Smooth muscle cell (in vitro differentiated cells): ENCODE measurements at regions not wholly inside any gene's neighbourhood (a gene's known extent, or its start where the extent isn't known, plus 50 kb on each side); places are given as distances from the start of the nearest gene placed in this dataset.

Experiments
- DNase-seq: peaks from one replicate; lab custom pipeline; 2025; ENCODE audit not compliant: unreplicated experiment; lab: John Stamatoyannopoulos, UW
- H2AFZ ChIP-seq: fragments of 200-600 bp; sonication (generic); 2 replicates; pipeline ENCODE4 v1.6.0; 2016; ENCODE audit warnings: antibody characterized with exemption, low read depth, mild to moderate bottlenecking
- H3F3A ChIP-seq: fragments of 200-600 bp; sonication (generic); 2 replicates; pipeline ENCODE4 v1.6.0; 2017; ENCODE audit warnings: antibody characterized with exemption, low read depth
- H3K27ac ChIP-seq: fragments of 200-600 bp; sonication (generic); 2 replicates; pipeline ENCODE4 v1.5.1; 2016; ENCODE audit warnings: low read depth, mild to moderate bottlenecking
- H3K27me3 ChIP-seq: fragments of 200-600 bp; sonication (generic); 2 replicates; pipeline ENCODE4 v1.6.1; 2016; ENCODE audit warnings: low read depth, mild to moderate bottlenecking
- H3K36me3 ChIP-seq: fragments of 200-600 bp; sonication (generic); 2 replicates; pipeline ENCODE4 v1.5.1; 2016; ENCODE audit warnings: low read depth
- H3K4me1 ChIP-seq: fragments of 200-600 bp; sonication (generic); 2 replicates; pipeline ENCODE4 v1.5.1; 2016; ENCODE audit warnings: low read depth
- H3K4me2 ChIP-seq: fragments of 200-600 bp; sonication (generic); 2 replicates; pipeline ENCODE4 v1.6.0; 2016; ENCODE audit warnings: mild to moderate bottlenecking
- H3K4me3 ChIP-seq: fragments of 200-600 bp; sonication (generic); 2 replicates; pipeline ENCODE4 v1.5.1; 2016; ENCODE audit warnings: mild to moderate bottlenecking
- H3K79me2 ChIP-seq: fragments of 200-600 bp; sonication (generic); 2 replicates; pipeline ENCODE4 v1.6.0; 2016; ENCODE audit warnings: low read depth, mild to moderate bottlenecking
- H3K9ac ChIP-seq: fragments of 200-600 bp; sonication (generic); 2 replicates; pipeline ENCODE4 v1.6.0; 2016; ENCODE audit warnings: low read depth
- H3K9me3 ChIP-seq: fragments of 200-600 bp; sonication (generic); replicated peaks from 2 replicates; pipeline ENCODE4 v1.5.1; 2016; ENCODE audit warnings: low read depth
- H4K20me1 ChIP-seq: fragments of 200-600 bp; sonication (generic); 2 replicates; pipeline ENCODE4 v1.6.0; 2016; ENCODE audit warnings: low read depth
- WGBS: methylation state at CpG from one replicate; pipeline ENCODE4 v1.1.7; 2016; ENCODE audit warnings: low lambda C conversion rate; 5-methylcytosine and 5-hydroxymethylcytosine counted together
- TF ChIP-seq, protein P1 (sequence below): fragments of 200-600 bp; sonication (generic); IDR thresholded peaks from 2 replicates; pipeline ENCODE4 v1.5.1; 2017; ENCODE audit warnings: borderline replicate concordance, mild to moderate bottlenecking, antibody characterized with exemption; ENCODE audit not compliant: insufficient read depth, poor library complexity, severe bottlenecking

DNA sequence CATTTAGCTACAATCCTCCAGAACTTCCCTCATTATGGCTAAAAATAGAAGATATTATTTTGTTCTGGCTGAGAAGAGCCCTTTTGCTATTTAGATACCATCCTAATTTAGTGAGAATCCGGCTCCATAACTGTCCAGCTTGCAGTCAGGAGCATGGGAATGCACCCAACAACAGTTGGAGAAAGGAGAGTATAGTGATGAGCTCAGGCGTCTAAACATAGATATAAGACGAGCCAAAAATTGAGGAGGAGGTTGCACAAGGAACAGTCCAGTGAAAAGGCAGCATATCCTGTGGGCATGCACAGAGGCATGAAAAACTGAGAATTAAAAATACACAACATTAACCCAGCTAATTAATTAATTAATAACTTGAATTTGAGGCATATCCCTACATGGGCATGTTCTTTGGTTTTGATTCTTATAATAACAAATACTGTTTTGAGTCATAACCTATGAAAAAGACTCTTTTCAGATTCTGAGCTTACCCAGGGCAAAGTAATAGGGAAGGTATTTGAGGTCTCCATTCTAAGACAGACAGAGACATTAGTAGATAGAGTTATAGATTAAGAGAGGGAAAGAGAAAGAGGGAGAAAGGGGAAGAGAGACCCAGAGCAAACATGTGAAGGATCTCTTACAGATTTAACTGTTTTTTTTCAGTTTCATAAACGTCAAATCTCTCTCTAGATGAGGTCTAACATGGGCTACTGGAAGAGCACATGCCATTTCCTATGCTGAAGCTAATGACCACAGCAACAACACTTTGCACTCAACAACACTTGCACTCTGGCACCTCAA lies 311.2 kb downstream of the OSR1 start:
- no peak overlapping the region for H3K27ac ChIP-seq
- no peak for DNase-seq
- H3K9ac ChIP-seq, result no peak overlapping the region
- WGBS, result 64% methylated on average over 4 of the region's 4 CpGs
- H3K27me3 ChIP-seq, result no peaks in the 10 kb centered on the region
- TF ChIP-seq, protein P1, sequence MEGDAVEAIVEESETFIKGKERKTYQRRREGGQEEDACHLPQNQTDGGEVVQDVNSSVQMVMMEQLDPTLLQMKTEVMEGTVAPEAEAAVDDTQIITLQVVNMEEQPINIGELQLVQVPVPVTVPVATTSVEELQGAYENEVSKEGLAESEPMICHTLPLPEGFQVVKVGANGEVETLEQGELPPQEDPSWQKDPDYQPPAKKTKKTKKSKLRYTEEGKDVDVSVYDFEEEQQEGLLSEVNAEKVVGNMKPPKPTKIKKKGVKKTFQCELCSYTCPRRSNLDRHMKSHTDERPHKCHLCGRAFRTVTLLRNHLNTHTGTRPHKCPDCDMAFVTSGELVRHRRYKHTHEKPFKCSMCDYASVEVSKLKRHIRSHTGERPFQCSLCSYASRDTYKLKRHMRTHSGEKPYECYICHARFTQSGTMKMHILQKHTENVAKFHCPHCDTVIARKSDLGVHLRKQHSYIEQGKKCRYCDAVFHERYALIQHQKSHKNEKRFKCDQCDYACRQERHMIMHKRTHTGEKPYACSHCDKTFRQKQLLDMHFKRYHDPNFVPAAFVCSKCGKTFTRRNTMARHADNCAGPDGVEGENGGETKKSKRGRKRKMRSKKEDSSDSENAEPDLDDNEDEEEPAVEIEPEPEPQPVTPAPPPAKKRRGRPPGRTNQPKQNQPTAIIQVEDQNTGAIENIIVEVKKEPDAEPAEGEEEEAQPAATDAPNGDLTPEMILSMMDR, result no peak
- H3K9me3 ChIP-seq, result no peaks in the 10 kb centered on the region
- H3K4me2 ChIP-seq, result no peak overlapping the region
- H3F3A ChIP-seq, result no peaks in the 10 kb centered on the region
- H3K36me3 ChIP-seq, result no peaks in the 10 kb centered on the region
- no peaks in the 10 kb centered on the region for H3K4me1 ChIP-seq
- no peak overlapping the region for H2AFZ ChIP-seq
- H3K4me3 ChIP-seq, result no peak overlapping the region
- no peaks in the 10 kb centered on the region for H4K20me1 ChIP-seq
- H3K79me2 ChIP-seq, result no peaks in the 10 kb centered on the region

- WGBS, result 68% methylated on average over 4 of the region's 4 CpGs
- Histone ChIP-seq H3K4me1 (no peaks in the 10 kb centered on the region), H3K4me3 (no peak overlapping the region), H3K4me2 (peak overlapping the region; percentile 14), H3F3A (no peaks in the 10 kb centered on the region), H3K9me3 (no peaks in the 10 kb centered on the region), H3K79me2 (no peaks in the 10 kb centered on the region), H3K27ac (no peak overlapping the region), H4K20me1 (no peaks in the 10 kb centered on the region), H3K36me3 (no peaks in the 10 kb centered on the region), H3K9ac (no peak overlapping the region), H3K27me3 (no peaks in the 10 kb centered on the region), H2AFZ (peak overlapping the region; percentile 64)
- TF ChIP-seq, protein P1, result no peak
- no peak for DNase-seq
Measured at GRCh38 chr2:19045151-19045550, 313.3 kb downstream of the OSR1 start.

GRCh38 chr2:19043893-19044292 lies 314.5 kb downstream of the OSR1 start:
- TF ChIP-seq, protein P1, result no peak
- DNase-seq, result no peak
- no peak overlapping the region for H3K4me2 ChIP-seq
- H3K27me3 ChIP-seq, result no peaks in the 10 kb centered on the region
- H3K36me3 ChIP-seq, result no peaks in the 10 kb centered on the region
- H3K4me1 ChIP-seq, result no peaks in the 10 kb centered on the region
- H3K79me2 ChIP-seq, result no peaks in the 10 kb centered on the region
- WGBS, result 97% methylated on average over 2 of the region's 2 CpGs
- no peak overlapping the region for H3K4me3 ChIP-seq
- no peaks in the 10 kb centered on the region for H3K9me3 ChIP-seq
- H3F3A ChIP-seq, result no peaks in the 10 kb centered on the region
- no peak overlapping the region for H2AFZ ChIP-seq
- H4K20me1 ChIP-seq, result no peaks in the 10 kb centered on the region
- H3K27ac ChIP-seq, result no peak overlapping the region
- H3K9ac ChIP-seq, result no peak overlapping the region
